ENCODE measurements at regions not wholly inside any gene's neighbourhood (a gene's known extent, or its start where the extent isn't known, plus 50 kb on each side); places are given as distances from the start of the nearest gene placed in this dataset.

- TF ChIP-seq CTCF (IDR thresholded peaks at IDR 0.05; ENCODE audit: borderline replicate concordance, extremely low read depth, low read length, poor library complexity, severe bottlenecking) (no peak), EZH2 (IDR thresholded peaks at IDR 0.05; ENCODE audit: borderline replicate concordance, low read depth, low read length, severe bottlenecking) (no peak)
These were observed 108.6 kb upstream of the SLC24A5 start for GRCh38 chr15:48012191-48012590.

Measured in DND-41 (cell line).